ENCODE measurements at regions not wholly inside any gene's neighbourhood (a gene's known extent, or its start where the extent isn't known, plus 50 kb on each side); places are given as distances from the start of the nearest gene placed in this dataset.
"Not testable (repeated sequence)": the region's sequence is repeated elsewhere in the genome, so short reads cannot be mapped to it uniquely, and the experiment has no call there.

- Mint-ChIP-seq H3K27me3 (peaks cover 5% of the 10 kb centered on the region), H3K9me3 (peaks cover 0 to 3% (median 0%) of the 10 kb centered on the region in 7 donors), H3K36me3 (no peaks in the 10 kb centered on the region), H3K4me3 (no peak overlapping the region), H3K4me1 (no peaks in the 10 kb centered on the region), H3K27ac (no peak overlapping the region)
- Histone ChIP-seq H3K4me1 (ENCODE audit: control insufficient read depth, insufficient read depth, low read length, poor library complexity, severe bottlenecking) (no peaks in the 10 kb centered on the region), H3K4me3 (ENCODE audit: low read depth, low read length) (no peak overlapping the region), H3K27ac (ENCODE audit: insufficient read depth, low read length, poor library complexity, severe bottlenecking) (no peak overlapping the region), H3K9me3 (ENCODE audit: control insufficient read depth in 2 of 2, low read length in 2 of 2) (no peaks in the 10 kb centered on the region), H3K36me3 (ENCODE audit: control insufficient read depth, insufficient read depth, low read length) (no peaks in the 10 kb centered on the region), H3K27me3 (ENCODE audit: control insufficient read depth, insufficient read depth, low read length) (no peaks in the 10 kb centered on the region)
- DNase-seq: no peak
- no peak for ATAC-seq (ENCODE audit: low read depth in 2 of 2)
These were observed 277.1 kb upstream of the ZNF32 start for GRCh38 chr10:43925793-43926192.

GRCh38 chr10:43923328-43923727 is 274.6 kb upstream of the ZNF32 start:
- no peaks in the 10 kb centered on the region for H3K4me1 ChIP-seq (ENCODE audit: control insufficient read depth, insufficient read depth, low read length, poor library complexity, severe bottlenecking)
- Mint-ChIP-seq H3K36me3 (no peaks in the 10 kb centered on the region), H3K4me3 (no peak overlapping the region), H3K27me3 (peaks cover 9% of the 10 kb centered on the region), H3K27ac (no peak overlapping the region), H3K9me3 (peaks cover 0 to 6% (median 0%) of the 10 kb centered on the region in 7 donors), H3K4me1 (no peaks in the 10 kb centered on the region)
- no peaks in the 10 kb centered on the region for H3K27me3 ChIP-seq (ENCODE audit: control insufficient read depth, insufficient read depth, low read length)
- DNase-seq: no peak
- no peaks in the 10 kb centered on the region for H3K36me3 ChIP-seq (ENCODE audit: control insufficient read depth, insufficient read depth, low read length)
- no peak overlapping the region for H3K4me3 ChIP-seq (ENCODE audit: low read depth, low read length)
- H3K27ac ChIP-seq (ENCODE audit: insufficient read depth, low read length, poor library complexity, severe bottlenecking): no peak overlapping the region
- no peak for ATAC-seq (ENCODE audit: low read depth in 2 of 2)
- H3K9me3 ChIP-seq (ENCODE audit: control insufficient read depth in 2 of 2, low read length in 2 of 2): no peaks in the 10 kb centered on the region

GRCh38 chr10:43922335-43923280 is 273.9 kb upstream of the ZNF32 start:
- Mint-ChIP-seq H3K4me3 (no peak overlapping the region), H3K4me1 (no peaks in the 10 kb centered on the region), H3K9me3 (peaks cover 0 to 6% (median 0%) of the 10 kb centered on the region in 7 donors), H3K27ac (no peak overlapping the region), H3K36me3 (no peaks in the 10 kb centered on the region), H3K27me3 (peaks cover 11% of the 10 kb centered on the region)
- Histone ChIP-seq H3K36me3 (ENCODE audit: control insufficient read depth, insufficient read depth, low read length) (no peaks in the 10 kb centered on the region), H3K4me3 (ENCODE audit: low read depth, low read length) (no peak overlapping the region), H3K27me3 (ENCODE audit: control insufficient read depth, insufficient read depth, low read length) (no peaks in the 10 kb centered on the region), H3K9me3 (ENCODE audit: control insufficient read depth in 2 of 2, low read length in 2 of 2) (no peaks in the 10 kb centered on the region), H3K4me1 (ENCODE audit: control insufficient read depth, insufficient read depth, low read length, poor library complexity, severe bottlenecking) (no peaks in the 10 kb centered on the region), H3K27ac (ENCODE audit: insufficient read depth, low read length, poor library complexity, severe bottlenecking) (no peak overlapping the region)
- ATAC-seq (ENCODE audit: low read depth in 2 of 2): no peak
- DNase-seq: no peak

- Mint-ChIP-seq H3K4me3 (no peak overlapping the region), H3K36me3 (no peaks in the 10 kb centered on the region), H3K9me3 (peaks cover 0 to 6% (median 0%) of the 10 kb centered on the region in 7 donors), H3K4me1 (no peaks in the 10 kb centered on the region), H3K27ac (no peak overlapping the region), H3K27me3 (peaks cover 15% of the 10 kb centered on the region)
- no peaks in the 10 kb centered on the region for H3K36me3 ChIP-seq (ENCODE audit: control insufficient read depth, insufficient read depth, low read length)
- H3K27ac ChIP-seq (ENCODE audit: insufficient read depth, low read length, poor library complexity, severe bottlenecking): no peak overlapping the region
- H3K4me3 ChIP-seq (ENCODE audit: low read depth, low read length): no peak overlapping the region
- no peak for DNase-seq
- H3K27me3 ChIP-seq (ENCODE audit: control insufficient read depth, insufficient read depth, low read length): no peaks in the 10 kb centered on the region
- no peak for ATAC-seq (ENCODE audit: low read depth in 2 of 2)
- no peaks in the 10 kb centered on the region for H3K9me3 ChIP-seq (ENCODE audit: control insufficient read depth in 2 of 2, low read length in 2 of 2)
- H3K4me1 ChIP-seq (ENCODE audit: control insufficient read depth, insufficient read depth, low read length, poor library complexity, severe bottlenecking): no peaks in the 10 kb centered on the region
These were observed 273.2 kb upstream of the ZNF32 start for GRCh38 chr10:43921881-43922280.

GRCh38 chr10:43921478-43921877 is 272.8 kb upstream of the ZNF32 start:
- H3K27ac Mint-ChIP-seq: no peak overlapping the region
- no peak overlapping the region for H3K27ac ChIP-seq (ENCODE audit: insufficient read depth, low read length, poor library complexity, severe bottlenecking)
- no peaks in the 10 kb centered on the region for H3K36me3 Mint-ChIP-seq
- ATAC-seq (ENCODE audit: low read depth in 2 of 2) (no peak), DNase-seq (no peak)
- no peaks in the 10 kb centered on the region for H3K4me1 ChIP-seq (ENCODE audit: control insufficient read depth, insufficient read depth, low read length, poor library complexity, severe bottlenecking)
- no peaks in the 10 kb centered on the region for H3K36me3 ChIP-seq (ENCODE audit: control insufficient read depth, insufficient read depth, low read length)
- no peak overlapping the region for H3K4me3 ChIP-seq (ENCODE audit: low read depth, low read length)
- H3K27me3 ChIP-seq (ENCODE audit: control insufficient read depth, insufficient read depth, low read length): no peaks in the 10 kb centered on the region
- H3K4me3 Mint-ChIP-seq: no peak overlapping the region
- H3K4me1 Mint-ChIP-seq: no peaks in the 10 kb centered on the region
- no peaks in the 10 kb centered on the region for H3K9me3 ChIP-seq (ENCODE audit: control insufficient read depth in 2 of 2, low read length in 2 of 2)
- peaks cover 15% of the 10 kb centered on the region for H3K27me3 Mint-ChIP-seq
- peaks cover 0 to 9% (median under 1%) of the 10 kb centered on the region in 7 donors for H3K9me3 Mint-ChIP-seq

- peaks cover 15% of the 10 kb centered on the region for H3K27me3 Mint-ChIP-seq
- H3K4me3 ChIP-seq (ENCODE audit: low read depth, low read length); DNase-seq; H3K4me1 Mint-ChIP-seq; ATAC-seq (ENCODE audit: low read depth in 2 of 2); H3K27me3 ChIP-seq (ENCODE audit: control insufficient read depth, insufficient read depth, low read length); H3K4me3 Mint-ChIP-seq; H3K9me3 ChIP-seq (ENCODE audit: control insufficient read depth in 2 of 2, low read length in 2 of 2); H3K9me3 Mint-ChIP-seq; H3K4me1 ChIP-seq (ENCODE audit: control insufficient read depth, insufficient read depth, low read length, poor library complexity, severe bottlenecking); H3K27ac Mint-ChIP-seq; H3K36me3 ChIP-seq (ENCODE audit: control insufficient read depth, insufficient read depth, low read length); H3K36me3 Mint-ChIP-seq; H3K27ac ChIP-seq (ENCODE audit: insufficient read depth, low read length, poor library complexity, severe bottlenecking): not testable (repeated sequence)
These were observed 271.6 kb upstream of the ZNF32 start for GRCh38 chr10:43920236-43920758.

- H3K27me3 Mint-ChIP-seq: peaks cover 11% of the 10 kb centered on the region
- no peak overlapping the region for H3K4me3 Mint-ChIP-seq
- no peak for ATAC-seq (ENCODE audit: low read depth in 2 of 2)
- DNase-seq: no peak
- Histone ChIP-seq H3K36me3 (ENCODE audit: control insufficient read depth, insufficient read depth, low read length) (no peaks in the 10 kb centered on the region), H3K9me3 (ENCODE audit: control insufficient read depth in 2 of 2, low read length in 2 of 2) (no peaks in the 10 kb centered on the region), H3K4me1 (ENCODE audit: control insufficient read depth, insufficient read depth, low read length, poor library complexity, severe bottlenecking) (no peaks in the 10 kb centered on the region), H3K27me3 (ENCODE audit: control insufficient read depth, insufficient read depth, low read length) (no peaks in the 10 kb centered on the region), H3K4me3 (ENCODE audit: low read depth, low read length) (no peak overlapping the region), H3K27ac (ENCODE audit: insufficient read depth, low read length, poor library complexity, severe bottlenecking) (no peak overlapping the region)
- peaks cover 0 to 3% (median 0%) of the 10 kb centered on the region in 4 donors for H3K4me1 Mint-ChIP-seq
- no peaks in the 10 kb centered on the region for H3K36me3 Mint-ChIP-seq
- no peak overlapping the region for H3K27ac Mint-ChIP-seq
- peaks cover 0 to 4% (median 0%) of the 10 kb centered on the region in 7 donors for H3K9me3 Mint-ChIP-seq
These were observed 265.1 kb upstream of the ZNF32 start for GRCh38 chr10:43913676-43914235.
